Prostate gland (tissue), 2 donors: ENCODE measurements at regions not wholly inside any gene's neighbourhood (a gene's known extent, or its start where the extent isn't known, plus 50 kb on each side); places are given as distances from the start of the nearest gene placed in this dataset.

Experiments
- DNase-seq: peaks from one replicate; pipeline ENCODE4 v3.0.0-alpha.2; 2019; ENCODE audit warnings: low spot score
- H3K27ac ChIP-seq, 2 donors: fragments of 200-600 bp; sonication (generic); 2 replicates each; pipeline ENCODE4 v1.5.1; 2017 to 2019
- H3K27me3 ChIP-seq: fragments of 200-600 bp; sonication (generic); replicated peaks from 2 replicates; pipeline ENCODE4 v1.5.1; 2019; ENCODE audit not compliant: insufficient read depth
- H3K36me3 ChIP-seq, 2 donors: fragments of 200-600 bp; sonication (generic); 1 replicate in 1 of 2; 2 replicates in 1 of 2; pipeline versions ENCODE4 v1.5.1 to v1.8.1; 2017 to 2019
- H3K4me1 ChIP-seq: fragments of 200-600 bp; sonication (generic); replicated peaks from 2 replicates; pipeline ENCODE4 v1.5.1; 2019
- H3K4me3 ChIP-seq, 2 donors: fragments of 200-600 bp; sonication (generic); 2 replicates each; pipeline ENCODE4 v1.5.1; 2017 to 2019
- H3K9me3 ChIP-seq: fragments of 200-600 bp; sonication (generic); 2 replicates; pipeline ENCODE4 v1.5.1; 2017
- POLR2A ChIP-seq: fragments of 450-650 bp; IDR thresholded peaks from one replicate; pipeline ENCODE4 v1.6.1; 2016; ENCODE audit warnings: antibody characterized with exemption, mild to moderate bottlenecking
- POLR2AphosphoS5 ChIP-seq: sonication (generic); formaldehyde crosslinking; IDR thresholded peaks from one replicate; pipeline ENCODE4 v1.6.1; 2017; ENCODE audit warnings: antibody characterized with exemption
- WGBS: methylation state at CpG from one replicate; pipeline ENCODE4 v1.1.5; 2018; 5-methylcytosine and 5-hydroxymethylcytosine counted together
- intact Hi-C: fragments of 100-400 bp; cut with DNase I; formaldehyde crosslinking; loops from one replicate; pipeline ENCODE4 v1.14.2; 2022
- TF ChIP-seq, protein P1 (sequence below), 4 experiments: fragments of 200-600 bp in 2 of 4; fragments of 450-650 bp in 2 of 4; sonication (generic) in 2 of 4; IDR thresholded peaks; 1 replicate in 3 of 4; 2 replicates in 1 of 4; pipeline ENCODE4 v1.5.1; 2016 to 2019; ENCODE audit warnings: antibody characterized with exemption in 4 of 4, mild to moderate bottlenecking in 2 of 4, moderate library complexity in 2 of 4

DNA sequence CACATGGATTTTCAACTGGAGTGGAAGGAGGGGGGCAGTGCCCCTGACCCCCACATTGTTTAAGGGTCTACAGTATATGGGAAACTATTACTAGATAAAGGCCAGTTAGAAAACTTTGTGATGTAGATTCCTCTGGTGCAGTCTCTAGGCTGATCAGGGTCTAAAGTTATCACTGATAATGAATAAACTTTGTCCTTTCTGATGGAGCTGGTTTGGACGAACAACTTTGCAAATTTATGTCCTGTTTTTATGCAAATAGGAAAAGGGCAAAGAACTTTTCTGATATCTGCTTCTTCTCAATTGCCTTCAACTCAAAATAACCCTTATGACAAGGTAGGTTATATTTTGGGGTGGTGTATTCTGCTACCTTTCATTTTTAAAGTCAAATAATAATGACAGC, 829.2 kb upstream of the ACVR2A start:
- H3K27ac ChIP-seq, result no peak overlapping the region
- intact Hi-C loops, result no loop called here
- no peaks in the 10 kb centered on the region for H3K9me3 ChIP-seq
- H3K27me3 ChIP-seq, result no peaks in the 10 kb centered on the region
- H3K4me1 ChIP-seq, result no peaks in the 10 kb centered on the region
- no peak overlapping the region for H3K4me3 ChIP-seq
- TF ChIP-seq POLR2A, result no peak
- TF ChIP-seq POLR2AphosphoS5, result no peak
- TF ChIP-seq, protein P1, sequence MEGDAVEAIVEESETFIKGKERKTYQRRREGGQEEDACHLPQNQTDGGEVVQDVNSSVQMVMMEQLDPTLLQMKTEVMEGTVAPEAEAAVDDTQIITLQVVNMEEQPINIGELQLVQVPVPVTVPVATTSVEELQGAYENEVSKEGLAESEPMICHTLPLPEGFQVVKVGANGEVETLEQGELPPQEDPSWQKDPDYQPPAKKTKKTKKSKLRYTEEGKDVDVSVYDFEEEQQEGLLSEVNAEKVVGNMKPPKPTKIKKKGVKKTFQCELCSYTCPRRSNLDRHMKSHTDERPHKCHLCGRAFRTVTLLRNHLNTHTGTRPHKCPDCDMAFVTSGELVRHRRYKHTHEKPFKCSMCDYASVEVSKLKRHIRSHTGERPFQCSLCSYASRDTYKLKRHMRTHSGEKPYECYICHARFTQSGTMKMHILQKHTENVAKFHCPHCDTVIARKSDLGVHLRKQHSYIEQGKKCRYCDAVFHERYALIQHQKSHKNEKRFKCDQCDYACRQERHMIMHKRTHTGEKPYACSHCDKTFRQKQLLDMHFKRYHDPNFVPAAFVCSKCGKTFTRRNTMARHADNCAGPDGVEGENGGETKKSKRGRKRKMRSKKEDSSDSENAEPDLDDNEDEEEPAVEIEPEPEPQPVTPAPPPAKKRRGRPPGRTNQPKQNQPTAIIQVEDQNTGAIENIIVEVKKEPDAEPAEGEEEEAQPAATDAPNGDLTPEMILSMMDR (IDR thresholded peaks at IDR 0.05), result no peak
- H3K36me3 ChIP-seq, result no peaks in the 10 kb centered on the region
- no peak for DNase-seq
- 89% methylated on average over 1 of the region's 1 CpG for WGBS

DNA sequence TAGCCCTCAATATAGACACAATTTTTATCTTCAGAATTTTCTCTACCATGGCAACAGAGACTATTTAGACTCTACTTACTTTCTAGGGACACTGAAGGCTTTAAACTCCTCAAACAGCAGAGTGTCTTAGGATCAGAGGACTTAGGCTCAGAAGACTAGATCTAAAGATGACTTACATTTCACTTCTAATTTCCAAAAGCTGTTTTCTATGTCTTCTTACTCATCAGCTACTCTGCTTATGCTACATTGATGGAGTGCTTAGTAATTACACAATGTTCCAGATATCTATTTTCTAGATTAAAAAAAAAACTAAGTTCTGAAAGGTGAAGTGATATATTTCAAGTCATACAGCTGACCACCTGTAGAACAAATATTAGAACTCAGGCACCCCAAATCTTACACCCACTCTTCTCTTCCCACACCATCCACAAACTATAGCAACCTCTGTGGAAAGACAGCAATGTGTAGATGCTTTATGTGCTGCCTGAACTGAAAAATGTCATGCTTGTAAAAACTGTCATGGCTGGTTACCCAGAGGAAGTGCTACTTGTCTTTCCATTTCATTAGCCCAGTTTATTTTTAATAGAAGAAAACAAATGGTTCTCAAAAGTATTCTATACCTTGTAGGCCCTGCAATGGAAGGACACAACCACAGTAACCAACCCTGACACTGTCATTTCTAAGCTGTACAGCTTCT, 831.0 kb upstream of the ACVR2A start:
- TF ChIP-seq POLR2AphosphoS5 (no peak), POLR2A (no peak)
- TF ChIP-seq, protein P1 (IDR thresholded peaks at IDR 0.05), result no peak
- Histone ChIP-seq H3K36me3 (no peaks in the 10 kb centered on the region), H3K27ac (no peak overlapping the region), H3K4me3 (no peak overlapping the region), H3K27me3 (no peaks in the 10 kb centered on the region), H3K9me3 (no peaks in the 10 kb centered on the region), H3K4me1 (no peaks in the 10 kb centered on the region)
- no peak for DNase-seq
- intact Hi-C loops, result no loop called here

DNA sequence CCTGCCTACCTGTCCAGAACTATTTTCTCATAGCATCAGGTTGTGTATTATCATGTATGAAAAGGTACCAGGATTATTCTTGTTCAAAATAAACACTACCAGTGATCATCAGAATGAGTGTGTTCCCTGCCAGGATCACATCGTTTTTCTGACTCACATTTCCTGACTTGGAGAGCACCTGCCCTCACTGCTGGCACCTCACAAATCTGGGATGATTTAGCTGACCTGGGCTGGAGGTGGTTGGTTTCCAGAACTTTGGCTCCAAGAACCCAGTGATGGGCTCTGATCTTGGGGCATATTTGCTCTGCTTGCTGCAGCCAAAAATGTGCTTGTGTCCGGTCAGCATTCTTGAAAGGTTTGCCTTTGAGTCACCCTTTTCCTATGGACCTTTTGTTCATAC, 836.3 kb upstream of the ACVR2A start:
- no peak for TF ChIP-seq POLR2AphosphoS5
- TF ChIP-seq POLR2A, result no peak
- TF ChIP-seq, protein P1 (IDR thresholded peaks at IDR 0.05), result no peak
- Histone ChIP-seq H3K36me3 (no peaks in the 10 kb centered on the region), H3K4me1 (no peaks in the 10 kb centered on the region), H3K9me3 (no peaks in the 10 kb centered on the region), H3K4me3 (no peak overlapping the region), H3K27me3 (no peaks in the 10 kb centered on the region), H3K27ac (no peak overlapping the region)
- no peak for DNase-seq
- intact Hi-C loops, result no loop called here
- WGBS, result 60% methylated on average over 2 of the region's 2 CpGs

DNA sequence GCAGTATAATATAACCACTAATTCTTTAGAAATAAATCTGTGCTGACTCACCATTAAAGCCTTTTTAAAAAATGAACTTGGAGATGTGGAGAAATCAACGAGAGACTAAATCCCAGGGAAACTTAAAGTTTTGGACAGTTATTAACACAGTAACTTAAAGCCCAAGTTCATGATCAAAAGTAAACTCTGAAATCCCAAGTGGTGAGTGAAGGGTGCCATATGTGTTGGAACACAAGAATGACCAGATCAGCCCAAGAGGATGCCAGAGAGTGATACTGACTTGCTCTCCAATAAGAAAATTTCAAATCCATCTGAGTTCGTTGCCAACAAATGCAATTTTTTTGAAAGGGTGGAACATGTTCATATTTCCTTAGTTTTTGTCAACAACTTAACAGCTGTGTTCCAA, 838.1 kb upstream of the ACVR2A start:
- Histone ChIP-seq H3K9me3 (no peaks in the 10 kb centered on the region), H3K36me3 (no peaks in the 10 kb centered on the region)
- intact Hi-C loops, result no loop called here

DNA sequence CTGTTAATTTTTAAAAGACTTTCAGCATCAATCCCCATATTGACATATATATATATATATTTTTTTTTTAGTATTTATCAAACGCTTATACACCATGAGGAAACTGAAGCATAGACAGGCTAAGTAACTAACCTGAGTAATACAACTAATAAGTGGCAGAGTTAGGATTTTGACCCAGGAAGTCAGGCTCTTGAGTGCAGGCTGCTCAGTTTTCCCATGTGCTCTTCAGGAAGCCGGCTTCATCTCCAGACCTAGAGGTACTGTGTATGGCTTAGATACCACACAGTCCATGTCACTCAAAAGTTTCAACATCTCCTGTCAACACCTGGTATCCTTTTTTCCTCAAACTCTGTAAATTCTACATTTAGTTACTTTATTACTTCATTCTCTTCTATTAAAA, 841.7 kb upstream of the ACVR2A start:
- H3K36me3 ChIP-seq, result no peaks in the 10 kb centered on the region
- 87% methylated on average over 2 of the region's 2 CpGs for WGBS
- no peaks in the 10 kb centered on the region for H3K4me1 ChIP-seq
- DNase-seq, result no peak
- no peak for TF ChIP-seq POLR2A
- no peak for TF ChIP-seq POLR2AphosphoS5
- TF ChIP-seq, protein P1 (IDR thresholded peaks at IDR 0.05), result no peak
- H3K27ac ChIP-seq, result no peak overlapping the region
- no peaks in the 10 kb centered on the region for H3K27me3 ChIP-seq
- no peak overlapping the region for H3K4me3 ChIP-seq
- no peaks in the 10 kb centered on the region for H3K9me3 ChIP-seq
- intact Hi-C loops, result no loop called here

More for the DNA sequence above, 838.1 kb upstream of the ACVR2A start:
- WGBS, result 74% methylated on average over 2 of the region's 2 CpGs
- Histone ChIP-seq H3K27me3 (no peaks in the 10 kb centered on the region), H3K27ac (no peak overlapping the region), H3K4me3 (no peak overlapping the region), H3K4me1 (no peaks in the 10 kb centered on the region)
- no peak for DNase-seq
- no peak for TF ChIP-seq POLR2AphosphoS5
- no peak for TF ChIP-seq POLR2A
- TF ChIP-seq, protein P1 (IDR thresholded peaks at IDR 0.05), result no peak
